GM21360 (cell line): ENCODE measurements at regions not wholly inside any gene's neighbourhood (a gene's known extent, or its start where the extent isn't known, plus 50 kb on each side); places are given as distances from the start of the nearest gene placed in this dataset.
"Not testable (repeated sequence)": the region's sequence is repeated elsewhere in the genome, so short reads cannot be mapped to it uniquely, and the experiment has no call there.

Source experiments
- ATAC-seq: cut with Tn5 transposase; IDR thresholded peaks from one replicate; pipeline ENCODE4 v1.9.1; 2021; ENCODE audit warnings: mild to moderate bottlenecking, moderate library complexity; ENCODE audit not compliant: unreplicated experiment

DNA sequence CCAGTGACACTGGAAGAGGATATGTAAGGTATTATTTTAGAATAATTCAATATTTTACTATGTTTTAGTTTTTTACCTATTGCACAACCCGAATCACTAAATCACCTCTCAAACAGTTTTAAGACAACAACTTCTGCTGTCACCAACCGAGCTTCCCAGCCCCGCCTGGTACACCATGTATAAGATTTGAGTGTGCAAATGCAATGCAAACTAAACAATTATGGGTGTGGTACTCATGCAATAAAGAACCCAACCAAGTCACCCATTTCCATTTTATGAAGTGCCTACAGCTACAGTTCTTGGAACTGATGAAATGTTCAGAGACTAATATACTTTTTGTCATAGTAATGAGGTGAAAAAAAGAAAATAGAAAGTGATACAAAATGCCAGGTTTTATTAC, 256.2 kb downstream of the TAFA4 start:
- ATAC-seq, result no peak

DNA sequence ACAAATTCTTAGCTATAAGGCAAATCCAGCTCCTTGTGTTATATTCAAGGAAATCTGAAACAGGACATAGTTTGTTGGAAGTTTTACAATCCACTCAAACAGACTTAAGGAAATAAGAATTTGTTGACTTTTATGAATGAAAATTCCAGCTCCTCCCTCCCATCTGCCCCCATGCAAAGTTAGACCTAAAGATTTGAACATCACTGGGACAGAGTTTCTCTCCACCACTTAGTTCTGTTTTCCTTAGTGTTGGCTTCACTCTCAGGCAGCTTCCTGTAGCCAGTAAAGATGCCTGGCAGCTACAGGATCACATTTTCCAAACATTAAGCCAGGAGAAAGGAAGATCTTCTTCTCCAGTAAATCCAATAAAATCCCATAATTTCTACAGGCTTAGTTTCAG, 265.0 kb downstream of the TAFA4 start:
- no peak for ATAC-seq

DNA sequence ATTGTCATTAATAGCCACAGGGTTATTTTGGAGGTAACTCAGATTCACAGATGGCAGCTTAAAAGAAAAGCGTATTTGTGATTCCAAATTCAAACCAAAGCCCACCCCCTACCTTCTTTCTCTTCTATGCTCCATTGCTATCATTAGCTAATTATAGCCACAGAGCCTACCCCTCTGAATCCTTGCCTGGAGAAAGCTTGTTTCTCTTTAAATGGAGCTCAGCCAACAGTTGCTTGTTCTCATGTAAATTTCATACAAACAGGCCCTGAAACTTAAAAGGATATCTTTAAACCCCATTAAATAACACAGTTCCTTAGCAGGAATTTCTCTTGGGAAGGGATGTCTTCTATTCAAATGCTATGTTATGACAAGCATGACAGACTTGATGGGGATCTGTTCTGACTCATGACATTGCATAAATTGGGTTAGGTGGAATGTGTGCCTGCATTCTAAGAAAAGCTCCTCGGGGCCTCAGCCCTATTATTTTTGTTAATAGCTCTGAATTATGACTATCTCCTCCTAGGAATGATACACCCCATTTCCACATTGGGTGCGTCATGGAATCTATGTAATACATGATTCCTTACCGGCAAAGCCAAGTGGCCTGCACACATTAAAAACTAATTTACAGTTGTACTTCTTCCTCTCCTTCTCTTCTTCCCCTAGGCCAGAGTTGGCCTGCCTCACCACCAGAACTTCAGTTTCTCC, 265.8 kb downstream of the TAFA4 start:
- no peak for ATAC-seq

DNA sequence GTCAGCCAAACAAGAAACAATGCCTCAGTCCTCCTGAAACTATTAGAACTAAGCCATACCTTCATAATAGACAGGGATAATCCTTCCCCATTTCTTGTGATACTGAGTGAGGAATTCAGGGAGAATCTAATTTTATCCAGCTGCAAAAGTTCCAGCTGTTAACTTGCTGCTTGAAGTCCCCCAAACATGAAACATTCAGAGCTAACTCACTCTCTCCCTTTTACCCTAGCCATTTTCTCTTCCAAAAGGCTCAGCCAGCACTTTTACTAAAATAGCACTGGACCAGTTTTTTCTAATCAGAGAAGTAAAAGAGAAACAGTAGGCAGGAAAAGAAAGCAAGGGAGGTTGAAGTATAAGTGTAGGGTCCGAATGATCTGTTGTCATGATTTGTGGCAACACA, 268.1 kb downstream of the TAFA4 start:
- no peak for ATAC-seq

DNA sequence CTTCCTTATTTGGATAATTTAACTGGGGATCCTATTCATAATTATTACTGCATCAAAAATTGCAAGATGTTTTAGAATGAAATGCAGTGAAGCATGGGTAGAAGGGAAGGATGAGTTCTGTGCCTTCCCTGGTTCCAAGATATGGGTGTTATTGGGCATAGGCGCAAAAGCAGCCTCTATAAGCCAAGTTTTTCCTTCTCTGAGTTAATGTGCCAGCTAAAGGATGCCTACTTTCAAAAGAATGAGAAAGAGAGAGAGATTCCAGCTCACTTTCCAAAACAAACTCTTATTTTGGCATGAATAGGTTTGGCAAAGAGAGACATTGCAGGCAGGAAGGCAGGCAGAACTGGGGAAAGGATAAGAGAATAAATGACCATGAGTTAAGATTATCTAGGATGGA, 270.2 kb downstream of the TAFA4 start:
- ATAC-seq, result no peak

DNA sequence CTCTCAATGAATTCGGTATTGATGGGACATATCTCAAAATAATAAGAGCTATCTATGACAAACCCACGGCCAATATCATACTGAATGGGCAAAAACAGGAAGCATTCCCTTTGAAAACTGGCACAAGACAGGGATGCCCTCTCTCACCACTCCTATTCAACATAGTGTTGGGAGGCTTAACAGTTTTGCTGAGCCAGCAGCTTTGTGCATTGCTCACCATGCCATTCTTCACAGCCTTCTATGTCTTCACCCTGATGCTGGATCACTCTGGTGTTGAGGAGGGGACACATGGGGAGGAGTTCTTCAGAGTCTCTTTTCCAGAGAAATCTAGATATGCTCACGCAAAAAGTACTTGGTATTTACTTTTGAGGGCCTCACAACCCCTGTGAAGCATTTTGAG, 281.7 kb downstream of the TAFA4 start:
- ATAC-seq, result not testable (repeated sequence)

DNA sequence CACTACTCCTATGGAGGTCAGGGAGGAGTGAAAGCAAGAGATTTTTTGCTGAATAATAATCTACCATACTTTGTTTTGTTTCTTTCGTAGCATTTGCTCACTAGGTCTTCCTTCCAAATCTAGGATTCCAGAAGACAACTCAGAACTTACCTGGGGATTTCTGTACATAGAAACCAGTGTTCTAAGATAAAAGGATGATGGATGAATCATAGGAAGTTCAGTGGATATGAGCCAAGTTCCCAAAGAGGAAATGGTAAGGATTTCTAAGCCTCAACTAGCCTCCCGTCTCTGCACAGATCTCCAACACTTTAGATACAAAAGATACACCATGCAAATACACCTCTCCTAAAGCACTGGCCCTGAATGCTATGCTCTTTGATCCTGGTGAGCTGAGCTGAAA, 283.9 kb downstream of the TAFA4 start:
- ATAC-seq, result no peak

DNA sequence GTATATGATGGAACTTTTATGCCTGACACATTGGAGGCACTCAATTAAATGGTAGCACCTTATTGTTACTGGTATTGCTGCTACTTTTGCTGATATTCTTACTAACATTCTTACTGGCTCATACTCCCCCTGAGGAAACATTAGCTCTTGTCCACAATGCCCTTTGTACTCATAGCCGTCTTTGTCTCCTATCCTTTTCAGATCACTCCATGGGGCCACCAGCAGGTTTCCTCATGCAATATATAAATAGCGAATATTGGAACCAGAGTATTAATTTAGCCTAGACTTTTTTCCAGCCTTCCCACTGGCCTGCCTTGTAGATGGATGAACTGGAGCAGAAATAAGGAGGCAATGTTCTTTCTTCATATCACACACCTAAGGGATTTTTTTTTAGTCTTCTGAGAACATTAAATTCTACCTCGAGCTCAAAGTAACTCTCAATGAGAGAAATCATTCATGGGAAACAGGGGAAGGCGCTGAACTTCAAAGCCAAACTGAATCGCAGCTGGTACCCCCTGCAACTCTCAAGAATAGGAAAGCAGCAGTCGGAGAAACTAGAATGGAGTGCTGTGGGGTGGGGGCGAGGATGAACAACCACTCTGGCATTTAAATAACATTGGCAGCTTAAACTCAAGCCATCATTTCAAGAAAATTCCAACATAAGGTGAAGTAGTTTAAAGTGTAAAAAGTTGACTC, 300.3 kb downstream of the TAFA4 start:
- ATAC-seq, result no peak

DNA sequence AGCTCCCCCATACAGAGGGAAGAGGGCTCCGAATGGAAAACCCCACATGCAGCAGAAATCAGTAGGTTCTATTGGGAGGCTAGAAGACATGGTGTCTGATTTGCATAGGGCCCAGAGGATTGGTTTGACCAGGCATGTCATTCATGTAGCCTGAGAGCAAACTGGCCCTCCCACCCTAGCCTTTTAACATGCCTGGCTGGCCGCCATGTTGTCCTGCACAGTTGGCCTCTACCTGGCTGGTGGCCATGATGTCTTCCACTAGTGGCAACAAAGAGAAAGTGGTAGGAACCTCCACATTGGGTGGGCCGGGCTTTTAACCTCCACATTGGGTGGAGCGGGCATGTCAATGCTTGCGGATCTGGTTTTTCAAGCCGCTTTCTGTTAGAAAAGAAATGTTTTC, 312.1 kb downstream of the TAFA4 start:
- ATAC-seq, result no peak

DNA sequence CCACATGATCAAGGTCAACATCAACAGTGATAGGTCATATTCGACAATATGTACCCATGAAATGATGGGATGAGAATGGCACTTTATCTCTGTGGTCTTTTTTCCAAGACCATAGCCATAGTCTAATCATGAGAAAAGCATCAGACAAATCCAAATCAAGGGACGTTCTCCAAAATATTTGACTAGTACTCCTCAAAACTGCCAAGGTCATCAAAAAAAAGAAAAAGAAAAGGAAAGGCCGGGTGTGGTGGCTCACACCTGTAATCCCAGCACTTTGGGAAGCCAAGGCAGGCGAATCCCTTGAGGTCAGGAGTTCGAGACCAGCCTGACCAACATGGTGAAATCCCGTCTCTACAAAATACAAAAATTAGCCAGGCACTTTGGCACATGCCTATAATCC, 318.3 kb downstream of the TAFA4 start:
- ATAC-seq, result no peak

DNA sequence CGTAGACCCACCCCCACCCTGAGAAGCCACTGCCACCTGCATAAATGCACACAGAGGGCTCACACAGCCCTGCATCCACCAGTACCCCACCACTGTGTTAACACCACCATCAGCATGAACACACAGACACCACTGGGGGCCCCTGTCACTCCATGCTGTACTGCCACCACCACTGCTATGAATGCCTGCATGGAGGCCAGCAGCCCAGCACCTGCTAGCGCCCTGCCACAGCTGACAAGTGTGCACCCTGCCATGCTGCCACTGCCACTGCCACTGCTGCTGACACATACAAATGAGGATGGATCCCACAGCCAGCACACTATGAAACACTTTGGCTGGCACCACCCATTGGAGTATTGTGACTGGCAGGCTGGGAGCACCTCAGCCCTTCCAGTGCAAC, 361.0 kb downstream of the TAFA4 start:
- ATAC-seq, result no peak

DNA sequence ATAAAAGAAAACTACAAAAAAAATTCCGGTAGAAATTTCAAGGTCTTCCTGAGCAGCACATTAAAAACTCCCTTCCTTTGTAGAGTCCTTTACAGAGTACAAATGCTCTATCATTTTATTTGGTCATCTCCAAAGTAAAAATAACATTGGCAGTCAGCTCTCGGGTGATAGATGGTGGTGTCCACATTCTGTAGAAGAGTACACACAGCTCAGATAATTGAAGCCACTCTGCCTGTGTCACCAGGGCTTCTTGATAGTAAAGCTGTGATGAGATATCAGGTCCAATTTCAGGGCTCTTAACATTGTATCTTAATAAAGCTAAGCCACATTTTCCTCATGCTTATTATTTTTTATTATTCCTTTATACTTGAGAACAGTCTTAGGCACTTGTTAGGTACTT, 371.6 kb downstream of the TAFA4 start:
- no peak for ATAC-seq

DNA sequence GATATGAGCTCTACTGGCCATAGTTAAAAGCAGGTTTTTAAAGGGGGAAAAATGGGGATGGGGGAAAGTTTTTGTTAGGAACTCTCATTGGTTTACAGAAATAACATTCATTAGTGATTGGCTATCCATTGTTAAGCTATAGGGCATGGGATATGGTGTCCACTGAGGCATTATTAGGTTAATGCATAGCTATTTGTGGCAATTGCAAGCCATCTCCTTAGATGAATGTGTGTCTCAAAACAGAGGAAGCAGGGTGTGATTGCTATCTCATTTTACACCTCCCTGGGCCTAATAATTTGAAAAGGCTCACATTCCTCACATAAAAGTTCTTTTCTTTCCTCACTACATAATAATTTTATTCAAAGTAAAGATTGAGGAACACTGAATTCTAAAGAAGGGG, 396.6 kb downstream of the TAFA4 start:
- ATAC-seq, result no peak

DNA sequence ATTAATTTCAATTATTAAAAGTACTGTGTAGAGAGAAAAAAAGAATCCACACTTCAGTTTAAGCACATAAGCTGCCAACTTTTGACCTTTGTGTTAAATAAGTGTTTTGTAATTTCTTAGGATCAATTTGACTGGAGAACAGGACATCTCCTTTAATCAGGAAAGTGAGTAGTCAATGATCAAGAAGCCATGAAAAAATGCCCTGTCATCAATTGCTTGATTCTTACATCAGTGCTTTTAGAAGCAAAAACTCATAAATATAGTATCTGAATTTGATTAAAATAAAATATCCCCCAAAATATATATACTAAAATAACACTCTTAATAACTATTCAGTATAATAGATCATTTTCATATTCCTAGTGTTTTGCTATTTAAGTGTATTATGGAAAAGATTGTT, 409.0 kb downstream of the TAFA4 start:
- no peak for ATAC-seq

DNA sequence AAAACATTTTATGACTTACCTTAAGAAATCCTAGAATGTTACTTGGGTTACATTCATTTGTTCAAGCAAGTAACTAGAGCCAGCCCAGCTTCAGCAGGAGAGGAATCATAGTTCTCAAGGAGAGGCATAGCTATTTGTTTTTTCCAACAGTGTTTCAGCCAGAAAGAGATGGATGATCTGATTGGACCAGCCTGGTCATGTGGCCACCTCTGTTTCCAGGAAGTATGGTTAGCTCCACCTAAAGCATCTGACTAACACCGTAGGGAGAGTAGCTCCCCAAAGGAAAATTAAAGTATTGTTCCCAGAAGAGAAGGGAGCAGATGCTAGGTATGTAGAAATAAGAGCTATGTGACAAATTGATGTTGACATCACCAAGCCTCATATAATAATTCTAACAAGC, 417.1 kb downstream of the TAFA4 start:
- no peak for ATAC-seq

DNA sequence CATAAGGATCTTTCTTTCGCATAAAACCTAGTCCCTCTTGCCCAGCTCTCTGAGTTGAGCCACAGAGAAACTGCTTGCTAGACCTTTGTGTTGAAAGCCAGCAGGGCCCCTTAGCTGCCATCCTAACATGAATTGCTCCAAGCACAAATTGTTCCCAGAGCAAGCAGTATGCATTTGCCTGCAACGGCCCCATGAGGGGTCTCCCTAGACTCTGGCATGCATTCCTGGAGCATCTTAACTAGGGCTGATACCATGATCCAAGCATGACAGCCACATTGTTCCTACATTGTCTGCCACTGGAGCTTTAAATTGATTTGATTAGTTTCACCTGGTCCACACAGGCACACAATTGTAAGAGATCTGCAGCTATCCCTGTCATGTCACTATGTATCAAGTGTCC, 428.1 kb downstream of the TAFA4 start:
- ATAC-seq, result no peak

DNA sequence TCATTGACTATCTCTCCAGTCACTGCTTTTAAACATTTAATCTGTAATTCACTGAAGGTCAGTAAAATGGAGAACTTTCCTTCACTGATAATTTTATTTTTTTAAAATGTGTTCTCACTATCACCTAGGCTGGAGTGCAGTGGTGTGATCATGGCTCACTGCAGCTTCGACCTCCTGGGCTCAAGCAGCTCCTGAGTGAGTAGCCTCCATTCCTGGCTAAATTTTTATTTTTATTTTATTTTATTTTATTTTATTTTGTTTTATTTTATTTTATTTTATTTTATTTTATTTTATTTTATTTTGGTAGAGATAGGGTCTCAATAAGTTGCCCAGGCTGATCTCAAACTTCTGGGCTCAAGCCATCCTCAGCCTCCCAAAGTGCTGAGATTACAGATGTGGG, 446.5 kb downstream of the TAFA4 start:
- ATAC-seq, result not testable (repeated sequence)

DNA sequence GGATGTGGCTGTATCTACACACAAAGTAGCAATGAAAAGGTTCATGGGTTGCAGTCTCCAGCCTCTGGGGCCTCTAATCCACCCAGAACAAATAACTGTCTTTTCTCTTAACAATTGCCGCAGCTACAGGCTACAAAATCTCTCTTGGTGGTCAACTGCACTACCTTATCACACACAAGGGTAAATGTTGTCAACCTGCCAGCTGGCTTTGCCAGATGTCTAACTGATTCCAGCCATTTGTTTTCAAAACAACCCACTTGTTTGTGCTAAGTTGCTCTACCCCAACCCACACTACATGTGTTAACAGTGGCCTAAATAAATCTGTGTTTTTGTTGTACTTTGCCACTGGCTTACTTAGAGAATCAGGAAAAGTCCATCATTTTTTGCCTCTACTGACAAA, 447.3 kb downstream of the TAFA4 start:
- no peak for ATAC-seq

DNA sequence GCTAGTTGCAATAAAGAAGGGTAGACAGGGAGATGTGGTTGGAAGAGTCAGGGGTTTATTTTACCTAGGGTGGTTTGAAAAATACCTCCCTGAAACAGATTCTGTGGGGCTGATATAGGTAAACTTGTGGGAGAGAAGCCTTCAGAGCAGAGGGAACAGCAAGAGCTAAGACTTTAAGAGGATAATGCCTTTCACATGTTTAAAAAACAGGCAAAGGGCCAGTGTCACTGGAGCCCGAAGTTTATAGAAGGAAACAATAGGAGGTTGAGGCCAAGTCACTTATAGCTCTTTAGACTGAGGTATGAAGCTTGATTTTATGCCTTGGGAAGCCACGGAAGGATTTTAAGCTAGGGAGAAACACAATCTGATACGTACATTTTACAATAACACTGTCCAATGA, 448.7 kb downstream of the TAFA4 start:
- ATAC-seq, result no peak

DNA sequence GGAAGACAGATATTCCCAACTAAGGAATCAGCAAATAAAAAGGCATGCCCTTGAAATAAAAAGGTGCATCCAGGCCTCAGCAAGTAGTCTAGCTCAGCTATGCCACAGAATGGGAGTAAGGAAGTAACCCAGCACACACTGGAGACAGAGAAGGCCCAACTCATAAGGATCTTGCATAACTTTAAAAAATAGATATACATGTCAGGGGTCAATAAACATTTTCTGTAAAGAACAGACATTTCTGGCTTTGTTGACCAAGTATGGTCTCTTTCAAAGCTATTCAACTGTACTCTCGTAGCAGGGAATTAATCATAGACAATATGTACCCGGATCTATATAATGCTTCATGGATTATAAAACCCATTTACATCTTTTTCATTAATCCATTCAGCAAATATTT, 449.3 kb downstream of the TAFA4 start:
- ATAC-seq, result no peak

DNA sequence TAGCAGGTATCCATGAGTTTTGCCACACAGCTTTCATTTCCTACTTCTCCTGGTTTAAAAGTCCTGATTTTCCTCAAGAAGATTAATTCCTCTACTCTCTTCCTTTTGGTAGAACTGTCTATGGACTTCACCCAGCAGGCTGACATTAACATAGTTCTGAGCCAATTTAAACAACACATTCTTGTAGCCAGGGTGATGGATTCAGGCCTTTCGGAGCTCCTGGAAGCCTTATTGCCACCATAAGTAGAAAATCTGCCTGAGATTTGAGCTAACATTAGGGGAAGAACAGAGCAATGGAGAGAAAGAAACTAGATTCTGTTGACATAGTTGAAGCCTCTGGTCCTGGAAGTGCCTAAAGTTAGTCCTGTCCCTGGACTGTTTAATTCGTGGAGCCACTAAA, 449.8 kb downstream of the TAFA4 start:
- no peak for ATAC-seq

DNA sequence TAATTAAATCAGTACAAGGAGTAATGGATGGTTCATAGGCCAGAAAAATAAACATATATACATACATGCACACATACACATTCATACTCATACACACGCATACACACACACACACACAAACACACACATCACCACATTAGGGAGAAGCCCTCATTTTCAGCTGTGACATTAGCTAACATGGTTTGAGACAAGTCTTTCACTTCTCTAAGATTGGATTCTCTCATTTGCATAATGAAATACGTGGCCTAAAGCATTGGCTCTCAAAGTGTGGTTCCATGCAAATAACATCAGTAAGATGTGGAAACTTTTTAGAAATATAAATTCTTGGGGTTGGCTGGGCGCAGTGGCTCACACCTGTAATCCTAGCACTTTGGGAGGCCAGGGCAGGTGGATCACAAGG, 452.6 kb downstream of the TAFA4 start:
- ATAC-seq, result no peak
